SHP77 (cell line): ENCODE measurements at regions not wholly inside any gene's neighbourhood (a gene's known extent, or its start where the extent isn't known, plus 50 kb on each side); places are given as distances from the start of the nearest gene placed in this dataset.
A peak's percentile ranks its signal among the peaks of the same experiment; 100 is the strongest.
"Not testable (repeated sequence)": the region's sequence is repeated elsewhere in the genome, so short reads cannot be mapped to it uniquely, and the experiment has no call there.

Experiments
- DNase-seq, 2 experiments: peaks; one replicate each; lab custom pipeline; 2025; lab: John Stamatoyannopoulos, UW

- peak; percentile 49 to 77 for DNase-seq
Measured at GRCh38 chr6:106745824-106746582, 116.6 kb downstream of the QRSL1 start.

GRCh38 chr6:106745197-106745770, 115.9 kb downstream of the QRSL1 start:
- DNase-seq: peak; percentile 64 to 73

DNA sequence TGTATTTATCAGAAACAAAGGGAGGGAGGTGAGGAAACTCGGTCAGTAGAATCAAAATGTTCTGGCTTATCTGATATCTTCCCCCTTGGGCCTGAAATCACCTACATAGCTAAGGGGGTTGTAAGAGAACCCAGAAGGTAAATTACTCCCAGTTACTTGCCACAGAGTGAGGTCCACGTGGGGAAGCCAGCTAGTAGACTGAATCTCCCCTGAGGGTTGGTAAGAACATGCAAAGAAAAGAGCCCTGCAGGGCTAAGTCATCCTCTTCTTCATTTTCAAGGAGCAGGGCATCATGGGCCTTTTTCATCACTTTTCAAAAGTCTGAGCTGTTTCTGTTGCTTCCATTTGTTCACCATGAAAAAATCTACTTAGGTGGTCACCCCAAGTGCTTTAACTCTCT, 115.4 kb downstream of the QRSL1 start:
- DNase-seq: no peak

GRCh38 chr6:106744029-106744428, 114.7 kb downstream of the QRSL1 start:
- DNase-seq: not testable (repeated sequence)

DNA sequence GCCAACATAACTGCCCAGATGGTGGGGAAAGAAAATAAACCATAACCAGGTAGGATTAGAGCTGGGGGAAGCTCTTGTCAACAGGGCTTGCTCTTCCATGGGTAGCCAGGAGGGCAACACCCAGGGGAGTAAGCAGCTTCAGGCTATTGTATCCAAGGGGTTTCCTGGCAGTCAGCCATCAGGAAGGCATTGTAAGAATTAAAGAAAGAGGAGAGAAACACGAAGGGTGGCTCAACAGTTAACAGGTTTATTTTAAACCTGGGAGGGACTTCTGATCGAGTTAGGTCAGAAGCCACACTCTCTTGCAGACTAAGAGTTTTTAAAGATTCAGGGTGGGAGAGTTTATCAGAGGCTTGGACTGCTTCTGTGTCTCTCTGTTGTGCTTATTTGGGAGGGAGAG, 114.2 kb downstream of the QRSL1 start:
- DNase-seq: no peak

GRCh38 chr6:106740287-106740686, 110.9 kb downstream of the QRSL1 start:
- DNase-seq: no peak

- DNase-seq: no peak
Measured at GRCh38 chr6:106739387-106739786, 110.0 kb downstream of the QRSL1 start.

GRCh38 chr6:106736502-106736901, 107.1 kb downstream of the QRSL1 start:
- DNase-seq: no peak

DNA sequence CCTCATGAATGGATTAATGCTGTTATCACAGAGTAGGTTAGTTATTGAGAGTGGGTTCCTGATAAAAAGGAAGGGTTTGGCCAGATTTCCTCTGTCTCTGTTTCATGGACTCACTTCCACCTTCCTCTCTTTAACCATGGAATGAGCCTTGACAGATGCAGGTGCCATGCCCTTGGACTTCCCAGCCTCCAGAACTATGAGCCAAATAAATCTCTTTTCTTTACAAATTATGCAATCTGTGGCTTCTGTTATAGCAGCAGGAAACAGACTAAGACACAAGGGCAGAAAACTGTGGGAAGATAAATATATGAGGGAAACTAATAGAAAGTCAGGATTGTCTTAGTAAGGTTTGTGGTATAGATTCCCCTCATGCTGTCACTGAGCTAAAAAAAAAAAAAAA, 106.5 kb downstream of the QRSL1 start:
- no peak for DNase-seq

GRCh38 chr6:106735136-106735633, 105.8 kb downstream of the QRSL1 start:
- DNase-seq: no peak

- no peak for DNase-seq
Measured at GRCh38 chr6:106733386-106733785, 104.0 kb downstream of the QRSL1 start.

DNA sequence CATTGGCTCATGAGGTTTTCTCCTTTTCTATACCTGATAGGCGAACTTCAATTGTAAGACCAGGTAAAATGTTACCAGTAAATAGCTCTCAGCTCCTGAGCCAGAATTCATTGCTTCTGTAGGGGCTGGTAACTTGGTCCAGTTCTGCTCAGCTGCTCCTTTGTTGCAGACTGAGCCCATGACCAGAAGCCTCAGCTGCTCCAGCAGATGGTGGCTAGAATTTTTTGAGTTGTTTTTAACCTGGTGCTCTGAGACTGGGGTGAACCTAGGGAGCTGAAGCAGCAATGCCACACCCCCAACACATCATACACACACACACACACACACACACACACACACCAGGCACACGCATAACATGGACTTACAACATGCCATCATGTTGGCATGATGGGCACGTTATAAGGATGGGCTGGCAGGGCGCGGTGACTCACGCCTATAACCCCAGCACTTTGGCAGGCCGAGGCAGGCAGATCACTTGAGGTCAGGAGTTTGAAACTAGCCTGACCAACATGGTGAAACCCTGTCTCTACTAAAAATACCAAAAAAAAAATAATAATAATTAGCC, 103.1 kb downstream of the QRSL1 start:
- DNase-seq: no peak

DNA sequence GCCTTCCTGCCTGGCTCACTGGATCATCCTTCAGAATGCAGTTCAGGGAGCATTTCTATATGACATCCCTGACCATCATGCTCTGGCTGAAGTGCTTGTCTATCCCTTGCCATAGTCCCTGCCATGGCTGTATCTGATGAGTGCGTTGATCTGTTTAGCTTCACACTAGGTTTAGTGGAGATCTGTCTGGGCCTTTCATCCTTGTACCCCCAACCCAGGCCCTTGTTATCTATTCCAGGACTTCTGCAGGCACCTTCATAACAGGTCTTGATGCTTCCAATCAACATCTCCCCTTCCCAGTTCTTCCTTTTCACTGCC, 102.4 kb downstream of the QRSL1 start:
- DNase-seq: no peak

DNA sequence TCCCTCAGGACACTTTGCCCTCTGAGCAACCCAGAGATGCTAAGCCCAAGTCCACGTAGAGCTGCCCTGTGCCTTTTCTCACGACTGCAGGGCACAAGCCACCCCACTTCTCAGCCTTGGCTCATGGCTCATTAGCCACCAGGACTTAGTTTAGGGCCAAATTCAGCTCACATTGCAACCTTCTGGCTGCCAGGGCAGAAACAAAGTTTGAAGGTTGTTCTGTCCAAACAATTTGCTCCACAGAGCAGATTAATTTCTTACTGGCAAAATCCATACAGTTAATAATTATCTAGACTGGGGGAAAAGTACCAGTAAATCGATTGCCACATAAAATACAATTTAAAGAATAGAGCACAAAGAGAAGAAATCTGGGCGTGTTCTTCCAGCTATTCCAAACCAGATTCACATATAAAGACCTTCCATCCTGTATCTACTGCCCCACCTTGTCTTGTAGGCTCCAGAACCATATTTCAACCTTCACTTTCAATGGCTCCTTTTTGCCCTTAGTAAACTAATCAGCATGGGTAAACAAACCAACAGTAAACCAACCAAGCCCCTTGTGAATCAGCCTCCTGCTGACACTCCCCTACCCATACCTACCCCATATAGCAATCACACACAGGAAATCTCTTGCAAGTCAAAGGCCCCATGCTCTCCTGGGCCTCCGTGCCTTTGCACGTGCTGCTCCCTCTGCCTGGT, 101.9 kb downstream of the QRSL1 start:
- no peak for DNase-seq

DNA sequence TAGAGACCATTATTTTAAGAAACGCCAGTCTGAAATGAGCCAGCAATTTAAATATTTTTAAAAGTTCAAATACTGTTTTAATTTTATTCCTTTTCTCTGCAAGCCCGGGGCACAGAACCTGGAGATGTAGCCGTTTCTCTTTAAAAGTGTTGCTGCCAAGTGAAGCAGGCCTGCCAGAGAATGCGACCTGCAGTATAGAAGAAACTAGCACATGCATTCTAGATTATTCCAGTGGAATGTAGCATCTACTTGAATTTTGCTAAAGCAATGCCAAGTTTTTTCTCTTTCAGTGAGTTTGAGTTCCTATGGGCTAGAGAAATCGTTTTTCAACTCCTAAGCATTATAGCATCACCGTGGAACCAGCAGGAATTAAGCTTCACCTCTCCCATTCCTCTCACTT, 101.3 kb downstream of the QRSL1 start:
- DNase-seq: no peak

DNA sequence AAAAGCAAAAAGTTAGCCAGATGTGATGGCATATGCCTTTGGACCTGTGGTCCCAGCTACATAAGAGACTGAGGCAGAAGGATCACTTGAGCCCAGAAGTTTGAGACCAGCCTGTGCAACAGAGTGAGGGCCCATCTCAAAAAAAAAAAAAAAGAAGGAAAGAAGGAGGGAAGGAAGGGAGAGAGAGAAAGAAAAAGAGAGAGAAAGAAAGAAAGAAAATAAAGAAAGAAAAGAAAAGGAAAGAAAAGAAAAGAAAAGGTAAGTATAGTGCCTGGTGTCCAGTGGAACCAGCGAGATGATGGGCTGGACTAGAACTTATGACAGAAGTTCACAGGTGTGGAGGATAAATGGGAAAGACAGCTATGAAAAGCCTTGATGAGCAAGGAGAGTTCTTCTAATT, 100.9 kb downstream of the QRSL1 start:
- DNase-seq: no peak

DNA sequence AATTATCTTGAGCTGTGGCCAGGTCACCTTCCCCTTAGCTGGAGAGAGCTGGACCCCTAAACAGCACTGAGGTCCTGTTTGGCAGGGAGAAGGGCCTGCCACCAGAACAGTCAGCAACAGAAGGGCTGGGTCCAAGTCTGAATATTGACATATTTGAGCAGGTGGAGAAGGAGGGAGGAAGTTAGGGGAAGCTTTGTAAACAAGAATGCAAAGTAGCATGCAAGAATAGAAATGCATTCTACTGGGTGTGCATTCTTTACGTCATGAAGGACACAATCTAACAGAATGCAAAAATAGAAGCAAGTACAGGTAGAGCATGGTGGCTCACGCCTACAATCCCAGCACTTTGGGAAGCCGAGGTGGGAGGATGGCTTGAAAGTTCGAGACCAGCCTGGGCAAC, 100.5 kb downstream of the QRSL1 start:
- no peak for DNase-seq

GRCh38 chr6:106728296-106728870, 99.0 kb downstream of the QRSL1 start:
- DNase-seq: no peak

- DNase-seq: no peak
Measured at GRCh38 chr6:106727480-106728149, 98.2 kb downstream of the QRSL1 start.

DNA sequence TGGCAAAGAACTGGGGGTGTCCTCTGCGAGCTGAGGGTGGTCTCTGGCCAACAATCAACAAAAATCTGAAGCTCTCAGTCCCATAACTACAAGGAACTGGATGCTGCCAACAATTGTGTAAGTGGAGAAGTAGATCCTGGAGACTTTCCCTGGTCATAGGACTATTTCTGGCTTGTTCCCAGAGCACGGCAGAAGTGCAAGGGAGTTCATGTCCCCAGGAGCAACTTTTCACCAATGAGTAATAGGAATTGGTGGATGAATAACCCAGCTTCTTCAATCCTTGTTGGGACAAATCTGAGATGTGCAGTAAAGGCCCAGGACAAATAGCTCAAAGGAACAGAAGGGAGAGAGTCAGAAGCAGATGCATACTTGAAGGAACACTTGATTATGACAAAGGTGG, 95.5 kb downstream of the QRSL1 start:
- DNase-seq: no peak

- DNase-seq: no peak
Measured at GRCh38 chr6:106724337-106724736, 95.0 kb downstream of the QRSL1 start.

- not testable (repeated sequence) for DNase-seq
Measured at GRCh38 chr6:106723419-106723818, 94.0 kb downstream of the QRSL1 start.
